ENCODE measurements at regions not wholly inside any gene's neighbourhood (a gene's known extent, or its start where the extent isn't known, plus 50 kb on each side); places are given as distances from the start of the nearest gene placed in this dataset.

DNA sequence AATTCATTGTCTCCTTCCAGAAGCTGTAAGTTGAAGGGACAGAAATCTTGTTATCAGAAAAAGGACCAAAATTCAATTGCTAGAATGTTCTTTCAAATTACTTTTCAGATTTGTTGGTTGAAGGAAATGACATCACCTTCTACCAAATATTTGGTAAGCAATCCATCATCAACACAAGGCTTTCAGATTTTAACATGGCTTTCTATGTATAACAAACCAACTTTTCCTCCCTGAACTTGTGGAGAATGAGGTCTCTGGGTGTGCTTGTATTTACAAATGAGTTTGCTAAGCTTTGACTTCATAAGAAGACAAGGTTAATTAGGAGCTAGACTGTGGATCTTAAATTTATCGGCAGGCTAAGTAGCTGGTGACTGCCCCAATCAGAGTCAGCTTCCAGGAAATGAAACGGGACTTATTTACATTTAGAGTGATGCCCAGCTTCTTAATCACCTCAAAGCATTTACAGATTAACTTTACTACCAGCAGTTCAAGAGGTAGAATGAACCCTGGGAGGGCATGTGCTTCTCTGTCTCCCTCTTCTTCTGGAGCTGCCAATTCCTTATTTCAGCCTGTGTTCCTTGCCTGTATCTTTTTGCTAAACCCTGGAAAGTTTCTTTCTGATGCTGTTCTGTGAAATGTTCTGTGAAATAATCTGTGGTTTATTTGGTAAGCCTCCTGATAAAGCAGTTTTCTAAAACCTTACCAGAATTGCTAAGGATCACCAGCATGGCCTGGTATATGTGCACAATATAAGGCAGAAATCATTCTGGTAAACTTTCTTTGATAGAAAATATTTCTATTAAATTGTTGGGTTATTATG lies 248.8 kb upstream of the FZD8 start:
- Mint-ChIP-seq H3K27me3 (no peaks in the 10 kb centered on the region), H3K36me3 (ENCODE audit: low read depth) (no peaks in the 10 kb centered on the region), H3K4me3 (no peak overlapping the region), H3K27ac (no peak overlapping the region), H3K9me3 (no peaks in the 10 kb centered on the region), H3K4me1 (ENCODE audit: low read depth) (no peaks in the 10 kb centered on the region)
- ATAC-seq (no peak), DNase-seq (no peak)
- intact Hi-C loops (cut with micrococcal nuclease): no loop called here
- TF ChIP-seq, protein P1, sequence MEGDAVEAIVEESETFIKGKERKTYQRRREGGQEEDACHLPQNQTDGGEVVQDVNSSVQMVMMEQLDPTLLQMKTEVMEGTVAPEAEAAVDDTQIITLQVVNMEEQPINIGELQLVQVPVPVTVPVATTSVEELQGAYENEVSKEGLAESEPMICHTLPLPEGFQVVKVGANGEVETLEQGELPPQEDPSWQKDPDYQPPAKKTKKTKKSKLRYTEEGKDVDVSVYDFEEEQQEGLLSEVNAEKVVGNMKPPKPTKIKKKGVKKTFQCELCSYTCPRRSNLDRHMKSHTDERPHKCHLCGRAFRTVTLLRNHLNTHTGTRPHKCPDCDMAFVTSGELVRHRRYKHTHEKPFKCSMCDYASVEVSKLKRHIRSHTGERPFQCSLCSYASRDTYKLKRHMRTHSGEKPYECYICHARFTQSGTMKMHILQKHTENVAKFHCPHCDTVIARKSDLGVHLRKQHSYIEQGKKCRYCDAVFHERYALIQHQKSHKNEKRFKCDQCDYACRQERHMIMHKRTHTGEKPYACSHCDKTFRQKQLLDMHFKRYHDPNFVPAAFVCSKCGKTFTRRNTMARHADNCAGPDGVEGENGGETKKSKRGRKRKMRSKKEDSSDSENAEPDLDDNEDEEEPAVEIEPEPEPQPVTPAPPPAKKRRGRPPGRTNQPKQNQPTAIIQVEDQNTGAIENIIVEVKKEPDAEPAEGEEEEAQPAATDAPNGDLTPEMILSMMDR (IDR thresholded peaks at IDR 0.05): no peak
- ChIA-PET CTCF (no interaction called here), POLR2A (no interaction called here)

DNA sequence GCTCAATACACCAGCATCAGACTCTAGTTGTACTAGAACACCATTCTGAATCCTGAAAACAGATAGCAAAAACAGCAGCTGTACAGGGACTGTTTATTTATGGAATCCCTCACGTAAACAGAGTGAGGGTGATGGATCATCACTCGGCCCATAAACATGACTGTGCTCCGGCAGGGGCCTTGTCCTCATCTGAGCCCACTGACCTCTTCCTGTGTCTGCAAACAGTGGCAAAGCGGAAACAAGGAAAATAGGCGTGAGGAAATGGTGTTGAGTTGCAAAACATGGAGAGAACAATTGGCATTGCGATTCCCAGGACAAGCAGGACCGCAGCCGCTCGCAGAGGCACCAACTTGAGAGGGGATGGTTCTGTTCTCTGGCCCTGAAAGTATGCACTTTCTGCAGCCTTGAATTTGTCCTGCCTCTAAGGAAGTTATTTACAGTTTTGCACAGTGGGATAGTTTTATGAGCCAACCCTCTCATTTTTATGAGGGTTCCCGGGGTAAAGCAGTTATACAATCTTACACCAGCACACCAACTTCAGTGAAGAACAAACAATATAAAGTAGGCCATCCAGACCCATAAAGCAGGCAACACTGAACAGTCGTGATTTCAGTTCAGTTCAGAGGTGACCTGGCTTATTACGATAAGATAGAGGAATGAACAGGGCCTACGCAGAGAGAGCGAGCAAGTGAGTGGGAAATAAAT lies 248.0 kb upstream of the FZD8 start:
- H3K36me3 Mint-ChIP-seq (ENCODE audit: low read depth): no peaks in the 10 kb centered on the region
- ATAC-seq (no peak), DNase-seq (no peak)
- no peaks in the 10 kb centered on the region for H3K4me1 Mint-ChIP-seq (ENCODE audit: low read depth)
- no peaks in the 10 kb centered on the region for H3K27me3 Mint-ChIP-seq
- no peak overlapping the region for H3K4me3 Mint-ChIP-seq
- ChIA-PET POLR2A (no interaction called here), CTCF (no interaction called here)
- intact Hi-C loops (cut with micrococcal nuclease): no loop called here
- TF ChIP-seq, protein P1 (IDR thresholded peaks at IDR 0.05): no peak
- H3K9me3 Mint-ChIP-seq: no peaks in the 10 kb centered on the region
- H3K27ac Mint-ChIP-seq: no peak overlapping the region

DNA sequence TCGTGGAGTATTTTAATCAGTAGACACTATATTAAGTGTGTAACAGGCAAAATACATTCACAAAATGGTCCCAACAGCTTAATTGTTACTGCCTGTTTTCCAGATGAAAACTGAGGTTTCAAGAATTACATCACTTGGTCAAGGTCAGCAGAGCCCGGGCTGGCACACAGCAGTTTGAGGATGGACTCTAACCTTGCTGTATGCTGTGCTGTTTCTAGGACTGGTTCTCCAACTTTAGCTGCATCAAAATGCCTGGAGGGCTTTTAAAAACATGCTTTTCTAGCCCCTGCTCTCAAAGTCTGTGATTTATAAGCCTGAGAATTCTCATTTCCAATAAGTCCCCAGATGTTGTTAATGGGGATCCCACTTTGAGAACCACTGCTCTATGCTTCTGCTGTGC lies 247.1 kb upstream of the FZD8 start:
- H3K27me3 Mint-ChIP-seq: no peaks in the 10 kb centered on the region
- H3K4me1 Mint-ChIP-seq (ENCODE audit: low read depth): no peaks in the 10 kb centered on the region
- no peak overlapping the region for H3K4me3 Mint-ChIP-seq
- CTCF ChIA-PET: interaction anchor here (0.9 kb wide), 1 partner anchor 11 kb away, joined by 3 read pairs; no protein-coding TSS in a partner anchor
- POLR2A ChIA-PET: no interaction called here
- no peaks in the 10 kb centered on the region for H3K9me3 Mint-ChIP-seq
- intact Hi-C loops (cut with micrococcal nuclease): no loop called here
- H3K36me3 Mint-ChIP-seq (ENCODE audit: low read depth): no peaks in the 10 kb centered on the region
- H3K27ac Mint-ChIP-seq: no peak overlapping the region
- DNase-seq: no peak
- TF ChIP-seq, protein P1 (IDR thresholded peaks at IDR 0.05): no peak
- ATAC-seq: no peak

DNA sequence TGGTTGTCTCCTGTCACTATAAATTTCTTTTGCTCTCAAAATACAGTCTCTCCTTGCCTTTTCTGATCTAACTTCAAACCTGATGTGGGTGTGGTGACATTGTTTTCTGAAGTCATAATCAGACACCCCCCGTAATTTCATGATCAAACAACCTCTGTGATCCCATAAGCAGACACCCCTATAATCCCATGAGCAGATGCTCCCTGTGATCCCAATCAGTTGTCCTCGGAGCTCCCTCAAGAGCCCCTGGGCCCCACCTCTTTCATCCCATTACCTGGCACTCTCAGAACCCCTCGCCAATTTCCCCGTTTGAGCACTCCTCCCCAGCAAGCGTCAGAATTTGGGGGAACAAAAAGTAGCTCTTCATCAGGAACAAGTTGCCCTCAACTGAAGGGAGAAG lies 246.3 kb upstream of the FZD8 start:
- POLR2A ChIA-PET: no interaction called here
- no peak overlapping the region for H3K4me3 Mint-ChIP-seq
- no peaks in the 10 kb centered on the region for H3K36me3 Mint-ChIP-seq (ENCODE audit: low read depth)
- no peaks in the 10 kb centered on the region for H3K27me3 Mint-ChIP-seq
- no peaks in the 10 kb centered on the region for H3K9me3 Mint-ChIP-seq
- no peaks in the 10 kb centered on the region for H3K4me1 Mint-ChIP-seq (ENCODE audit: low read depth)
- DNase-seq: no peak
- CTCF ChIA-PET: no interaction called here
- no peak overlapping the region for H3K27ac Mint-ChIP-seq
- intact Hi-C loops (cut with micrococcal nuclease): no loop called here
- TF ChIP-seq, protein P1 (IDR thresholded peaks at IDR 0.05): no peak
- no peak for ATAC-seq

DNA sequence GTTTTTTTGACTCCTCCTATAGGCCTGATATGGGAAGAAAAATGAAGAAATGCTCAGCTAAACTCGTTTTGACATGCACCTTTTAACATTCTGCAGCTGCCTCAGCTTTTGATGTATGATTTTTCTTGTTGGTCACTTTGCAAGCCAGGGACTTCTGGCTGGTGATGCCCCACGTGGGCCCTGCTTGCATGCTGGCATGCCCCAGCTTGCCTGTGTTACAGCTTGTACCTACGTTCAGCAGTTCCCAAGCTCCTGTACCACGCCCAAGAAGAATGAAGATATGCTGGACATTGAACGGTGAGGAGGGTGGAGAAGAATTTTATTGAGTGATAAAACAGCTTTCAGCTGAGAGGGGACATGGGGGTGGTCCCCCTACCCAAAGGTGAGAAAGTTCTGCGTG lies 245.6 kb upstream of the FZD8 start:
- DNase-seq: no peak
- CTCF ChIA-PET: no interaction called here
- POLR2A ChIA-PET: no interaction called here

More for the DNA sequence above, 245.6 kb upstream of the FZD8 start:
- Mint-ChIP-seq H3K9me3 (no peaks in the 10 kb centered on the region), H3K27ac (no peak overlapping the region), H3K4me3 (no peak overlapping the region), H3K36me3 (ENCODE audit: low read depth) (no peaks in the 10 kb centered on the region), H3K27me3 (no peaks in the 10 kb centered on the region), H3K4me1 (ENCODE audit: low read depth) (no peaks in the 10 kb centered on the region)
- no peak for ATAC-seq
- TF ChIP-seq, protein P1 (IDR thresholded peaks at IDR 0.05): no peak
- intact Hi-C loops (cut with micrococcal nuclease): no loop called here
